Fibroblast of lung (primary cell): ENCODE measurements at regions not wholly inside any gene's neighbourhood (a gene's known extent, or its start where the extent isn't known, plus 50 kb on each side); places are given as distances from the start of the nearest gene placed in this dataset.

Experiments used
- EZH2 ChIP-seq: IDR thresholded peaks from 2 replicates; pipeline ENCODE4 v1.5.1; 2012; ENCODE audit warnings: low read length, control low read depth, mild to moderate bottlenecking; ENCODE audit errors: missing control alignments
- TF ChIP-seq, protein P1 (sequence below), 2 donors: IDR thresholded peaks in 1 of 2; conservative IDR thresholded peaks in 1 of 2; 1 replicate in 1 of 2; 2 replicates in 1 of 2; pipeline ENCODE4 v1.5.1; 2011 to 2012; ENCODE audit warnings: low read length in 2 of 2, control low read depth in 1 of 2, inconsistent platforms in 1 of 2, low read depth in 1 of 2, mild to moderate bottlenecking in 1 of 2

GRCh38 chr3:35562141-35562540 is 77.2 kb upstream of the ARPP21 start:
- TF ChIP-seq, protein P1, sequence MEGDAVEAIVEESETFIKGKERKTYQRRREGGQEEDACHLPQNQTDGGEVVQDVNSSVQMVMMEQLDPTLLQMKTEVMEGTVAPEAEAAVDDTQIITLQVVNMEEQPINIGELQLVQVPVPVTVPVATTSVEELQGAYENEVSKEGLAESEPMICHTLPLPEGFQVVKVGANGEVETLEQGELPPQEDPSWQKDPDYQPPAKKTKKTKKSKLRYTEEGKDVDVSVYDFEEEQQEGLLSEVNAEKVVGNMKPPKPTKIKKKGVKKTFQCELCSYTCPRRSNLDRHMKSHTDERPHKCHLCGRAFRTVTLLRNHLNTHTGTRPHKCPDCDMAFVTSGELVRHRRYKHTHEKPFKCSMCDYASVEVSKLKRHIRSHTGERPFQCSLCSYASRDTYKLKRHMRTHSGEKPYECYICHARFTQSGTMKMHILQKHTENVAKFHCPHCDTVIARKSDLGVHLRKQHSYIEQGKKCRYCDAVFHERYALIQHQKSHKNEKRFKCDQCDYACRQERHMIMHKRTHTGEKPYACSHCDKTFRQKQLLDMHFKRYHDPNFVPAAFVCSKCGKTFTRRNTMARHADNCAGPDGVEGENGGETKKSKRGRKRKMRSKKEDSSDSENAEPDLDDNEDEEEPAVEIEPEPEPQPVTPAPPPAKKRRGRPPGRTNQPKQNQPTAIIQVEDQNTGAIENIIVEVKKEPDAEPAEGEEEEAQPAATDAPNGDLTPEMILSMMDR (conservative IDR thresholded peaks at IDR 0.05 in 1 of 2, IDR thresholded peaks at IDR 0.05 in 1 of 2; ENCODE audit: low read depth in 1 of 2, low read length in 2 of 2), result no peak
- no peak for TF ChIP-seq EZH2
